ENCODE measurements at regions not wholly inside any gene's neighbourhood (a gene's known extent, or its start where the extent isn't known, plus 50 kb on each side); places are given as distances from the start of the nearest gene placed in this dataset.

GRCh38 chr9:107390279-107390678, 99.3 kb downstream of the KLF4 start:
- TF ChIP-seq, protein P1, sequence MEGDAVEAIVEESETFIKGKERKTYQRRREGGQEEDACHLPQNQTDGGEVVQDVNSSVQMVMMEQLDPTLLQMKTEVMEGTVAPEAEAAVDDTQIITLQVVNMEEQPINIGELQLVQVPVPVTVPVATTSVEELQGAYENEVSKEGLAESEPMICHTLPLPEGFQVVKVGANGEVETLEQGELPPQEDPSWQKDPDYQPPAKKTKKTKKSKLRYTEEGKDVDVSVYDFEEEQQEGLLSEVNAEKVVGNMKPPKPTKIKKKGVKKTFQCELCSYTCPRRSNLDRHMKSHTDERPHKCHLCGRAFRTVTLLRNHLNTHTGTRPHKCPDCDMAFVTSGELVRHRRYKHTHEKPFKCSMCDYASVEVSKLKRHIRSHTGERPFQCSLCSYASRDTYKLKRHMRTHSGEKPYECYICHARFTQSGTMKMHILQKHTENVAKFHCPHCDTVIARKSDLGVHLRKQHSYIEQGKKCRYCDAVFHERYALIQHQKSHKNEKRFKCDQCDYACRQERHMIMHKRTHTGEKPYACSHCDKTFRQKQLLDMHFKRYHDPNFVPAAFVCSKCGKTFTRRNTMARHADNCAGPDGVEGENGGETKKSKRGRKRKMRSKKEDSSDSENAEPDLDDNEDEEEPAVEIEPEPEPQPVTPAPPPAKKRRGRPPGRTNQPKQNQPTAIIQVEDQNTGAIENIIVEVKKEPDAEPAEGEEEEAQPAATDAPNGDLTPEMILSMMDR (IDR thresholded peaks at IDR 0.05), result no peak
- TF ChIP-seq EP300 (IDR thresholded peaks at IDR 0.05) (no peak), POLR2AphosphoS5 (IDR thresholded peaks at IDR 0.05) (no peak)
